GM10266 (cell line): ENCODE measurements at regions not wholly inside any gene's neighbourhood (a gene's known extent, or its start where the extent isn't known, plus 50 kb on each side); places are given as distances from the start of the nearest gene placed in this dataset.

Experiments
- DNase-seq: peaks from one replicate; pipeline ENCODE4 v3.0.0; 2012; ENCODE audit errors: extremely low spot score
- CTCF ChIP-seq: IDR thresholded peaks from 2 replicates; pipeline ENCODE4 v1.5.1; 2012; ENCODE audit warnings: mild to moderate bottlenecking, low read depth; ENCODE audit not compliant: control insufficient read depth, insufficient read depth; ENCODE audit errors: missing control alignments

- DNase-seq = no peak
- TF ChIP-seq CTCF = no peak
These were observed 182.8 kb downstream of the PIK3C3 start for GRCh38 chr18:42137693-42138375.

GRCh38 chr18:42141439-42141838 is 186.4 kb downstream of the PIK3C3 start:
- TF ChIP-seq CTCF = no peak
- no peak for DNase-seq

- no peak for DNase-seq
- TF ChIP-seq CTCF = no peak
These were observed 200.0 kb downstream of the PIK3C3 start for GRCh38 chr18:42155024-42155423.

- DNase-seq = no peak
- TF ChIP-seq CTCF = no peak
These were observed 201.2 kb downstream of the PIK3C3 start for GRCh38 chr18:42156281-42156680.

- no peak for TF ChIP-seq CTCF
- DNase-seq = no peak
These were observed 202.4 kb downstream of the PIK3C3 start for GRCh38 chr18:42157420-42157819.

- DNase-seq = no peak
- no peak for TF ChIP-seq CTCF
These were observed 202.8 kb downstream of the PIK3C3 start for GRCh38 chr18:42157878-42158277.

- no peak for TF ChIP-seq CTCF
- no peak for DNase-seq
These were observed 204.1 kb downstream of the PIK3C3 start for GRCh38 chr18:42159146-42159545.
